ENCODE measurements at regions not wholly inside any gene's neighbourhood (a gene's known extent, or its start where the extent isn't known, plus 50 kb on each side); places are given as distances from the start of the nearest gene placed in this dataset.

- no peak for TF ChIP-seq POLR2A (IDR thresholded peaks at IDR 0.05)
- H3K27ac ChIP-seq: no peak overlapping the region
- no peak overlapping the region for H3K4me3 ChIP-seq
- DNase-seq: no peak
- WGBS, 5 donors: 27 to 73% (median 35%) methylated on average over 4 of the region's 4 CpGs
- no peaks in the 10 kb centered on the region for H3K36me3 ChIP-seq
- no peaks in the 10 kb centered on the region for H3K4me1 ChIP-seq
- no peaks in the 10 kb centered on the region for H3K27me3 ChIP-seq (replicated peaks in 1 of 7)
- peaks cover 0 to 25% (median 21%) of the 10 kb centered on the region in 8 donors for H3K9me3 ChIP-seq
- intact Hi-C loops (cut with DNase I; ENCODE audit: low total_unique reads): no loop called here
These were observed 252.8 kb upstream of the SLC7A11 start for GRCh38 chr4:138494931-138495330.

- Histone ChIP-seq H3K4me3 (no peak overlapping the region), H3K4me1 (no peaks in the 10 kb centered on the region), H3K27ac (no peak overlapping the region), H3K27me3 (replicated peaks in 1 of 7) (no peaks in the 10 kb centered on the region), H3K36me3 (no peaks in the 10 kb centered on the region), H3K9me3 (peaks cover 0 to 17% (median 14%) of the 10 kb centered on the region in 8 donors)
- TF ChIP-seq POLR2AphosphoS5 (IDR thresholded peaks at IDR 0.05) (no peak), POLR2A (IDR thresholded peaks at IDR 0.05) (no peak), CTCF (IDR thresholded peaks at IDR 0.05 in 8 of 11, conservative IDR thresholded peaks at IDR 0.05 in 3 of 11) (no peak)
- no peak for DNase-seq
- intact Hi-C loops (cut with DNase I; ENCODE audit: low total_unique reads): no loop called here
- WGBS, 5 donors: 72 to 94% (median 83%) methylated on average over 2 of the region's 2 CpGs
These were observed 252.0 kb upstream of the SLC7A11 start for GRCh38 chr4:138494116-138494515.

- 27 to 68% (median 38%) methylated on average over 1 of the region's 1 CpG for WGBS, 5 donors
- Histone ChIP-seq H3K4me3 (no peak overlapping the region), H3K4me1 (no peaks in the 10 kb centered on the region), H3K9me3 (peaks cover 0 to 4% (median 0%) of the 10 kb centered on the region in 8 donors), H3K27me3 (replicated peaks in 1 of 7) (no peaks in the 10 kb centered on the region), H3K27ac (no peak overlapping the region), H3K36me3 (no peaks in the 10 kb centered on the region)
- DNase-seq: no peak
- intact Hi-C loops (cut with DNase I; ENCODE audit: low total_unique reads): no loop called here
- TF ChIP-seq CTCF (IDR thresholded peaks at IDR 0.05 in 8 of 11, conservative IDR thresholded peaks at IDR 0.05 in 3 of 11) (no peak), POLR2A (IDR thresholded peaks at IDR 0.05) (no peak), POLR2AphosphoS5 (IDR thresholded peaks at IDR 0.05) (no peak)
These were observed 250.0 kb upstream of the SLC7A11 start for GRCh38 chr4:138492176-138492575.

- no peaks in the 10 kb centered on the region for H3K36me3 ChIP-seq
- WGBS, 5 donors: 58 to 72% (median 67%) methylated on average over 4 of the region's 4 CpGs
- intact Hi-C loops (cut with DNase I; ENCODE audit: low total_unique reads): no loop called here
These were observed 246.4 kb upstream of the SLC7A11 start for GRCh38 chr4:138488533-138488932.

More at GRCh38 chr4:138488533-138488932, 246.4 kb upstream of the SLC7A11 start:
- Histone ChIP-seq H3K27me3 (replicated peaks in 1 of 7) (no peaks in the 10 kb centered on the region), H3K9me3 (peaks cover 0 to 4% (median 0%) of the 10 kb centered on the region in 8 donors), H3K27ac (no peak overlapping the region), H3K4me1 (no peaks in the 10 kb centered on the region), H3K4me3 (no peak overlapping the region)
- no peak for TF ChIP-seq CTCF (IDR thresholded peaks at IDR 0.05 in 8 of 11, conservative IDR thresholded peaks at IDR 0.05 in 3 of 11)
- no peak for DNase-seq
